ENCODE measurements at regions not wholly inside any gene's neighbourhood (a gene's known extent, or its start where the extent isn't known, plus 50 kb on each side); places are given as distances from the start of the nearest gene placed in this dataset.

DNA sequence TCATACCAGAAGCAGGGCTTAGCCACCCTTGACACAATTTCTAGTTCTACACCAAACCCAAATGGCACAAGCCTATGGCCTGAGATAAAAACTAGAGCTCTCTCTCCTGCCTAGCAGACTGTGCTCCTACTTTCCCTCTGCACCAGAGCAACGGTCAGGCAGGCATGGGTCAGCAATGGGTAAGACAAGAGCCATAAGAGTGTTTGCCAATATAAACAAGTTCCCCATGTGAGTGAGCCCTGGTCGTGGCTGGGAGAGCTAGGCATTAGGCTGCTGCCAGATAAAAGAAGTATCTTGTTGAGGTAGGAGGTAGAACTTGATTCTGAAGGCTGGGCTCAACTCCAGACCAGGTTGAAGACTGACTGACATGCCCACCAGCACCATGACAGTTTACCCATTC, 1979.1 kb downstream of the OLFM4 start:
- H3K9me2 ChIP-seq (replicated peaks; ENCODE audit: control insufficient read depth, low read length) = no peaks in the 10 kb centered on the region; the same call in 1 of the 2 replicates
- no peak overlapping the region for H3K4me3 ChIP-seq (ENCODE audit: low read length)
- no peaks in the 10 kb centered on the region for H4K20me1 ChIP-seq (ENCODE audit: control insufficient read depth, insufficient read depth, low read depth, low read length)
- no peak overlapping the region for H3K27ac ChIP-seq (ENCODE audit: low read depth, low read length)
- no peaks in the 10 kb centered on the region for H3K36me3 ChIP-seq (ENCODE audit: control insufficient read depth, low read length)
- no peaks in the 10 kb centered on the region for H3K79me2 ChIP-seq (ENCODE audit: control insufficient read depth, low read length)
- peaks cover 3% of the 10 kb centered on the region; the same call in 1 of the 2 replicates for H3K9me3 ChIP-seq (ENCODE audit: control insufficient read depth, insufficient read depth, low read length)
- TF ChIP-seq, protein P1, sequence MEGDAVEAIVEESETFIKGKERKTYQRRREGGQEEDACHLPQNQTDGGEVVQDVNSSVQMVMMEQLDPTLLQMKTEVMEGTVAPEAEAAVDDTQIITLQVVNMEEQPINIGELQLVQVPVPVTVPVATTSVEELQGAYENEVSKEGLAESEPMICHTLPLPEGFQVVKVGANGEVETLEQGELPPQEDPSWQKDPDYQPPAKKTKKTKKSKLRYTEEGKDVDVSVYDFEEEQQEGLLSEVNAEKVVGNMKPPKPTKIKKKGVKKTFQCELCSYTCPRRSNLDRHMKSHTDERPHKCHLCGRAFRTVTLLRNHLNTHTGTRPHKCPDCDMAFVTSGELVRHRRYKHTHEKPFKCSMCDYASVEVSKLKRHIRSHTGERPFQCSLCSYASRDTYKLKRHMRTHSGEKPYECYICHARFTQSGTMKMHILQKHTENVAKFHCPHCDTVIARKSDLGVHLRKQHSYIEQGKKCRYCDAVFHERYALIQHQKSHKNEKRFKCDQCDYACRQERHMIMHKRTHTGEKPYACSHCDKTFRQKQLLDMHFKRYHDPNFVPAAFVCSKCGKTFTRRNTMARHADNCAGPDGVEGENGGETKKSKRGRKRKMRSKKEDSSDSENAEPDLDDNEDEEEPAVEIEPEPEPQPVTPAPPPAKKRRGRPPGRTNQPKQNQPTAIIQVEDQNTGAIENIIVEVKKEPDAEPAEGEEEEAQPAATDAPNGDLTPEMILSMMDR (IDR thresholded peaks at IDR 0.05; ENCODE audit: low read depth, low read length, poor library complexity, severe bottlenecking) = no peak
- TF ChIP-seq EZH2phosphoT487 (IDR thresholded peaks at IDR 0.05; ENCODE audit: borderline replicate concordance, low read length) = no peak
- no peaks in the 10 kb centered on the region for H3F3A ChIP-seq (ENCODE audit: control insufficient read depth, insufficient read depth)
- H3K4me2 ChIP-seq (ENCODE audit: low read length) = no peak overlapping the region
- no peaks in the 10 kb centered on the region for H3K27me3 ChIP-seq (ENCODE audit: control insufficient read depth, low read length)
- no peaks in the 10 kb centered on the region for H3K4me1 ChIP-seq (ENCODE audit: control insufficient read depth, low read length)

DNA sequence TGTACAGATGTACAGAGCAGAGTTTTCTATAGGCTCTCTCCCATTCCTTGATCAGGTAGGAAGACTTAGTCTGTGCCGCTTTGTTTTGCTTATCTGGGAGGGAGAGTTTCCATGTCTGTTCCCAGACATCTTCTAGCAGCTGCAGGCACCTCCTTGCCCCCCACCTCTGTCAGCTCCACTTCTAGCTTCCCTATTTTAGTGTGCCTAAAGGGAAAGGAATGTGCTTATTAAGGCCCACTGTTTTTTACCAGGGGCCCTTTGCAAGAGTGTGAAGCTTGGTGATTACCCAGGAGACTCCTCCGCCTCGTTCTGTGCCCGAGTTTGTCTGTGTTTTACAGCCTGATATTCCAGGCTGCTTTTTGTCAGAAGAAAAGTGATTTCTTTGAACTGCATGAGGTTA, 1984.4 kb downstream of the OLFM4 start:
- Histone ChIP-seq H4K20me1 (ENCODE audit: control insufficient read depth, insufficient read depth, low read depth, low read length) (no peaks in the 10 kb centered on the region), H3K4me3 (ENCODE audit: low read length) (no peak overlapping the region), H3K27ac (ENCODE audit: low read depth, low read length) (no peak overlapping the region), H3K4me2 (ENCODE audit: low read length) (no peak overlapping the region), H3K9me2 (replicated peaks; ENCODE audit: control insufficient read depth, low read length) (no peaks in the 10 kb centered on the region; the same call in 1 of the 2 replicates), H3F3A (ENCODE audit: control insufficient read depth, insufficient read depth) (no peaks in the 10 kb centered on the region), H3K9me3 (ENCODE audit: control insufficient read depth, insufficient read depth, low read length) (no peaks in the 10 kb centered on the region), H3K36me3 (ENCODE audit: control insufficient read depth, low read length) (no peaks in the 10 kb centered on the region), H3K27me3 (ENCODE audit: control insufficient read depth, low read length) (no peaks in the 10 kb centered on the region), H3K4me1 (ENCODE audit: control insufficient read depth, low read length) (no peaks in the 10 kb centered on the region), H3K79me2 (ENCODE audit: control insufficient read depth, low read length) (no peaks in the 10 kb centered on the region)
- TF ChIP-seq, protein P1 (IDR thresholded peaks at IDR 0.05; ENCODE audit: low read depth, low read length, poor library complexity, severe bottlenecking) = no peak
- no peak for TF ChIP-seq EZH2phosphoT487 (IDR thresholded peaks at IDR 0.05; ENCODE audit: borderline replicate concordance, low read length)

DNA sequence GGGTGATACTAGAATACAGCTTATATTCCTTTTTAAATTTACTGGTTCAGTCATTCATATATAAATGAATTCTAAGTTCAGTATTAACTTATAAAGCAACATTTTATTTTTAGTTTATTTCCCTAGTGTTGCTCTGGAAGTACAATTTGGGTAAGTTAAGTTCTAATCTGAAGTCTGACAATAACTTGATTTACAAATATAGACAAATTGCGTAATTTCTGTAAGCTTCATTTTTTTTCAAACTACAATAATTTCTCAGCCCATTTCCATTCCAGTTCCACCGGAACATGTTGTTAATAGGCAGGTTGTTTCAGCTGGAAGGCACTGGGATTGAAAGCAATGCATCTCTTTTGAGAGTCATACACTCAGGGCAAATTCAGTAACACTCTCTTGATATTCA, 2000.7 kb downstream of the OLFM4 start:
- H3K36me3 ChIP-seq (ENCODE audit: control insufficient read depth, low read length) = no peaks in the 10 kb centered on the region
- H3K4me1 ChIP-seq (ENCODE audit: control insufficient read depth, low read length) = no peaks in the 10 kb centered on the region
- H3K27ac ChIP-seq (ENCODE audit: low read depth, low read length) = no peak overlapping the region
- no peak overlapping the region for H3K4me3 ChIP-seq (ENCODE audit: low read length)
- H3F3A ChIP-seq (ENCODE audit: control insufficient read depth, insufficient read depth) = no peaks in the 10 kb centered on the region
- H3K9me2 ChIP-seq (replicated peaks; ENCODE audit: control insufficient read depth, low read length) = no peaks in the 10 kb centered on the region
- H3K9me3 ChIP-seq (ENCODE audit: control insufficient read depth, insufficient read depth, low read length) = no peaks in the 10 kb centered on the region; the same call in 1 of the 2 replicates
- no peaks in the 10 kb centered on the region for H3K27me3 ChIP-seq (ENCODE audit: control insufficient read depth, low read length)
- TF ChIP-seq, protein P1 (IDR thresholded peaks at IDR 0.05; ENCODE audit: low read depth, low read length, poor library complexity, severe bottlenecking) = no peak
- TF ChIP-seq EZH2phosphoT487 (IDR thresholded peaks at IDR 0.05; ENCODE audit: borderline replicate concordance, low read length) = no peak
- H3K4me2 ChIP-seq (ENCODE audit: low read length) = no peak overlapping the region
- no peaks in the 10 kb centered on the region for H3K79me2 ChIP-seq (ENCODE audit: control insufficient read depth, low read length)
- H4K20me1 ChIP-seq (ENCODE audit: control insufficient read depth, insufficient read depth, low read depth, low read length) = no peaks in the 10 kb centered on the region
